H9 (cell line): ENCODE measurements at regions not wholly inside any gene's neighbourhood (a gene's known extent, or its start where the extent isn't known, plus 50 kb on each side); places are given as distances from the start of the nearest gene placed in this dataset.

Experiments used
- DNase-seq: peaks from one replicate; pipeline ENCODE4 v3.0.0-alpha.2; 2017
- H2AFZ ChIP-seq: one replicate; pipeline ENCODE4 v1.6.1; 2013; ENCODE audit warnings: mild to moderate bottlenecking, low read length, control low read depth, moderate library complexity
- H2AK5ac ChIP-seq: 2 replicates; pipeline ENCODE4 v1.6.1; 2013; ENCODE audit warnings: low read length, control low read depth, mixed read lengths; ENCODE audit not compliant: insufficient read length
- H2BK120ac ChIP-seq: one replicate; pipeline ENCODE4 v1.6.1; 2013; ENCODE audit warnings: low read depth, mild to moderate bottlenecking, low read length, control low read depth, inconsistent platforms; ENCODE audit not compliant: poor library complexity, severe bottlenecking
- H2BK12ac ChIP-seq: 2 replicates; pipeline ENCODE4 v1.6.1; 2013; ENCODE audit warnings: low read length, control low read depth, mixed read lengths, low read depth; ENCODE audit not compliant: insufficient read length
- H2BK15ac ChIP-seq: 2 replicates; pipeline ENCODE4 v1.6.1; 2013; ENCODE audit warnings: low read depth, low read length, control low read depth
- H2BK20ac ChIP-seq: one replicate; pipeline ENCODE4 v1.6.1; 2013; ENCODE audit warnings: low read depth, mild to moderate bottlenecking, low read length, control low read depth, inconsistent platforms; ENCODE audit not compliant: poor library complexity, severe bottlenecking
- H2BK5ac ChIP-seq: 2 replicates; pipeline ENCODE4 v1.6.1; 2013; ENCODE audit warnings: low read length, control low read depth, mixed read lengths; ENCODE audit not compliant: insufficient read length
- H3K14ac ChIP-seq: 2 replicates; pipeline ENCODE4 v1.6.1; 2013; ENCODE audit warnings: low read length, control low read depth; ENCODE audit not compliant: insufficient read depth
- H3K18ac ChIP-seq: 2 replicates; pipeline ENCODE4 v1.6.1; 2013; ENCODE audit warnings: low read depth, mild to moderate bottlenecking, mixed read lengths, low read length, control low read depth; ENCODE audit not compliant: insufficient read length
- H3K23ac ChIP-seq: 2 replicates; pipeline ENCODE4 v1.6.1; 2013; ENCODE audit warnings: low read length, control low read depth, mixed read lengths, low read depth; ENCODE audit not compliant: insufficient read length
- H3K23me2 ChIP-seq: 2 replicates; pipeline ENCODE4 v1.6.1; 2013; ENCODE audit warnings: low read depth, mild to moderate bottlenecking, mixed read lengths, low read length, control low read depth; ENCODE audit not compliant: insufficient read length, poor library complexity, severe bottlenecking
- H3K27ac ChIP-seq: 2 replicates; pipeline ENCODE4 v1.5.1; 2013; ENCODE audit warnings: low read length, control low read depth, mixed read lengths, low read depth; ENCODE audit not compliant: insufficient read length
- H3K27me3 ChIP-seq: 2 replicates; pipeline ENCODE4 v1.6.1; 2013; ENCODE audit warnings: low read length, control low read depth, inconsistent platforms; ENCODE audit not compliant: insufficient read depth
- H3K4ac ChIP-seq: 2 replicates; pipeline ENCODE4 v1.6.1; 2013; ENCODE audit warnings: low read depth, mild to moderate bottlenecking, control low read depth, inconsistent platforms, low read length, moderate library complexity
- H3K4me1 ChIP-seq: 2 replicates; pipeline ENCODE4 v1.6.1; 2013; ENCODE audit warnings: low read length, control low read depth, inconsistent platforms; ENCODE audit not compliant: insufficient read depth
- H3K4me2 ChIP-seq: 2 replicates; pipeline ENCODE4 v1.6.1; 2013; ENCODE audit warnings: low read length, control low read depth, mixed read lengths; ENCODE audit not compliant: insufficient read length, insufficient read depth
- H3K56ac ChIP-seq: 2 replicates; pipeline ENCODE4 v1.6.1; 2013; ENCODE audit warnings: low read depth, mild to moderate bottlenecking, mixed read lengths, low read length, control low read depth; ENCODE audit not compliant: insufficient read length
- H3K79me1 ChIP-seq: 2 replicates; pipeline ENCODE4 v1.6.1; 2013; ENCODE audit warnings: low read depth, mild to moderate bottlenecking, moderate library complexity, low read length, control low read depth, inconsistent platforms; ENCODE audit not compliant: insufficient read depth, poor library complexity, severe bottlenecking
- H3K79me2 ChIP-seq: 2 replicates; pipeline ENCODE4 v1.6.1; 2013; ENCODE audit warnings: low read length, control low read depth, inconsistent platforms; ENCODE audit not compliant: insufficient read depth
- H3K9ac ChIP-seq: 2 replicates; pipeline ENCODE4 v1.6.1; 2013; ENCODE audit warnings: low read length, control low read depth, mixed read lengths; ENCODE audit not compliant: insufficient read length; ENCODE audit errors: extremely low read depth
- H3K9me3 ChIP-seq: one replicate; pipeline ENCODE4 v1.6.1; 2013; ENCODE audit warnings: low read depth, low read length, inconsistent platforms; ENCODE audit not compliant: control insufficient read depth
- H3T11ph ChIP-seq: one replicate; pipeline ENCODE4 v1.6.1; 2013; ENCODE audit warnings: mild to moderate bottlenecking, low read length, control low read depth, inconsistent platforms
- H4K20me1 ChIP-seq: one replicate; pipeline ENCODE4 v1.6.1; 2013; ENCODE audit not compliant: control insufficient read depth, insufficient read length, insufficient read depth
- H4K5ac ChIP-seq: 2 replicates; pipeline ENCODE4 v1.6.1; 2013; ENCODE audit warnings: low read depth, mild to moderate bottlenecking, mixed read lengths, low read length, control low read depth; ENCODE audit not compliant: insufficient read length
- H4K8ac ChIP-seq: replicated peaks from 2 replicates; pipeline ENCODE4 v1.6.1; 2013; ENCODE audit warnings: low read length, control low read depth, mixed read lengths, low read depth; ENCODE audit not compliant: insufficient read length
- H4K91ac ChIP-seq: 2 replicates; pipeline ENCODE4 v1.6.1; 2013; ENCODE audit warnings: low read depth, mild to moderate bottlenecking, moderate library complexity, mixed read lengths, low read length, control low read depth; ENCODE audit not compliant: insufficient read length
- H3K27ac Mint-ChIP-seq, 3 experiments: 2 replicates in 2 of 3; 3 replicates in 1 of 3; pipeline ENCODE4 v1.8.0; 2020 to 2021; ENCODE audit warnings: mixed read lengths in 3 of 3, mild to moderate bottlenecking in 1 of 3, moderate library complexity in 1 of 3
- H3K27me3 Mint-ChIP-seq: 2 replicates; pipeline ENCODE4 v1.8.0; 2021; ENCODE audit warnings: low read depth, mild to moderate bottlenecking, moderate library complexity, mixed read lengths
- H3K36me3 Mint-ChIP-seq, 3 experiments: 2 replicates in 2 of 3; 3 replicates in 1 of 3; pipeline ENCODE4 v1.8.0; 2020 to 2021; ENCODE audit warnings: low read depth in 3 of 3, mixed read lengths in 3 of 3; ENCODE audit not compliant: insufficient read depth in 1 of 3
- H3K4me1 Mint-ChIP-seq, 2 experiments: 2 replicates each; pipeline ENCODE4 v1.8.0; 2020; ENCODE audit warnings: mixed read lengths in 2 of 2
- H3K4me3 Mint-ChIP-seq, 2 experiments: 2 replicates in 1 of 2; 3 replicates in 1 of 2; pipeline ENCODE4 v1.8.0; 2020 to 2021; ENCODE audit warnings: mild to moderate bottlenecking in 2 of 2, mixed read lengths in 2 of 2, moderate library complexity in 1 of 2
- H3K9me3 Mint-ChIP-seq, 2 experiments: 2 replicates in 1 of 2; 3 replicates in 1 of 2; pipeline ENCODE4 v1.8.0; 2020; ENCODE audit warnings: mild to moderate bottlenecking in 2 of 2, mixed read lengths in 2 of 2, moderate library complexity in 1 of 2
- WGBS: extraction: QIAGEN DNeasy Blood & Tissue Kit; methylation state at CpG from one replicate; pipeline ENCODE4 v1.1.7; 2013; ENCODE audit warnings: missing lambda C conversion rate, low lambda C conversion rate, mixed read lengths; ENCODE audit not compliant: insufficient read length; ENCODE audit errors: extremely low coverage; 5-methylcytosine and 5-hydroxymethylcytosine counted together
- TF ChIP-seq, protein P1 (sequence below): fragments of 200-600 bp; sonication (generic); conservative IDR thresholded peaks from 3 replicates; pipeline ENCODE4 v1.8.0; 2021; ENCODE audit warnings: antibody characterized with exemption, mild to moderate bottlenecking

- no peaks in the 10 kb centered on the region for H3K4me1 ChIP-seq
- no peak overlapping the region for H3K4me2 ChIP-seq
- no peak overlapping the region for H2BK5ac ChIP-seq
- H3K23ac ChIP-seq: no peak overlapping the region
- H4K5ac ChIP-seq: no peak overlapping the region
- H3K9ac ChIP-seq: no peak overlapping the region
- no peaks in the 10 kb centered on the region for H3K4me1 Mint-ChIP-seq
- no peaks in the 10 kb centered on the region for H3K27me3 ChIP-seq
- no peaks in the 10 kb centered on the region for H3K23me2 ChIP-seq
- no peak overlapping the region for H4K8ac ChIP-seq
- H3K56ac ChIP-seq: no peak overlapping the region
- no peak overlapping the region; a peak in 1 of 7 replicates for H3K27ac Mint-ChIP-seq
- TF ChIP-seq, protein P1, sequence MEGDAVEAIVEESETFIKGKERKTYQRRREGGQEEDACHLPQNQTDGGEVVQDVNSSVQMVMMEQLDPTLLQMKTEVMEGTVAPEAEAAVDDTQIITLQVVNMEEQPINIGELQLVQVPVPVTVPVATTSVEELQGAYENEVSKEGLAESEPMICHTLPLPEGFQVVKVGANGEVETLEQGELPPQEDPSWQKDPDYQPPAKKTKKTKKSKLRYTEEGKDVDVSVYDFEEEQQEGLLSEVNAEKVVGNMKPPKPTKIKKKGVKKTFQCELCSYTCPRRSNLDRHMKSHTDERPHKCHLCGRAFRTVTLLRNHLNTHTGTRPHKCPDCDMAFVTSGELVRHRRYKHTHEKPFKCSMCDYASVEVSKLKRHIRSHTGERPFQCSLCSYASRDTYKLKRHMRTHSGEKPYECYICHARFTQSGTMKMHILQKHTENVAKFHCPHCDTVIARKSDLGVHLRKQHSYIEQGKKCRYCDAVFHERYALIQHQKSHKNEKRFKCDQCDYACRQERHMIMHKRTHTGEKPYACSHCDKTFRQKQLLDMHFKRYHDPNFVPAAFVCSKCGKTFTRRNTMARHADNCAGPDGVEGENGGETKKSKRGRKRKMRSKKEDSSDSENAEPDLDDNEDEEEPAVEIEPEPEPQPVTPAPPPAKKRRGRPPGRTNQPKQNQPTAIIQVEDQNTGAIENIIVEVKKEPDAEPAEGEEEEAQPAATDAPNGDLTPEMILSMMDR: no peak
- H2BK120ac ChIP-seq: no peak overlapping the region
- H2BK20ac ChIP-seq: no peak overlapping the region
- no peak overlapping the region for H3K4me3 Mint-ChIP-seq
- H4K20me1 ChIP-seq: no peaks in the 10 kb centered on the region
- peaks cover 0 to 3% of the 10 kb centered on the region in 2 experiments; a peak in 1 of 5 replicates for H3K9me3 Mint-ChIP-seq
- WGBS: no CpG with 5 or more reads among the region's 4 CpGs
- H2AFZ ChIP-seq: no peak overlapping the region
- H3K18ac ChIP-seq: no peak overlapping the region
- no peak overlapping the region for H2BK15ac ChIP-seq
- H2BK12ac ChIP-seq: no peak overlapping the region
- H3K79me1 ChIP-seq: no peaks in the 10 kb centered on the region
- H3K4ac ChIP-seq: no peak overlapping the region
- DNase-seq: no peak
- no peaks in the 10 kb centered on the region; the same call in 1 of the 2 replicates for H3K79me2 ChIP-seq
- H3K14ac ChIP-seq: no peak overlapping the region
- no peak overlapping the region for H4K91ac ChIP-seq
- H3K27me3 Mint-ChIP-seq: no peaks in the 10 kb centered on the region
- no peaks in the 10 kb centered on the region for H3K9me3 ChIP-seq
- H2AK5ac ChIP-seq: no peak overlapping the region
- H3K36me3 Mint-ChIP-seq: no peaks in the 10 kb centered on the region
- no peak overlapping the region for H3T11ph ChIP-seq
- no peak overlapping the region for H3K27ac ChIP-seq
Observed at GRCh38 chr7:46189255-46189790, 268.3 kb upstream of the IGFBP3 start.
